ENCODE measurements at regions not wholly inside any gene's neighbourhood (a gene's known extent, or its start where the extent isn't known, plus 50 kb on each side); places are given as distances from the start of the nearest gene placed in this dataset.

GRCh38 chr9:116008278-116008677, 145.3 kb upstream of the PAPPA start:
- no peak for DNase-seq

GRCh38 chr9:116009420-116009819, 144.2 kb upstream of the PAPPA start:
- no peak for DNase-seq

GRCh38 chr9:116015855-116016254, 137.7 kb upstream of the PAPPA start:
- no peak for DNase-seq

- no peak for DNase-seq
Observed at GRCh38 chr9:116020146-116020545, 133.4 kb upstream of the PAPPA start.

GRCh38 chr9:116020801-116021200, 132.8 kb upstream of the PAPPA start:
- DNase-seq, result no peak

- no peak for DNase-seq
Observed at GRCh38 chr9:116027096-116027495, 126.5 kb upstream of the PAPPA start.

GRCh38 chr9:116027511-116027910, 126.1 kb upstream of the PAPPA start:
- no peak for DNase-seq

- no peak for DNase-seq
Observed at GRCh38 chr9:116027951-116028350, 125.6 kb upstream of the PAPPA start.

- no peak for DNase-seq
Observed at GRCh38 chr9:116030517-116030916, 123.1 kb upstream of the PAPPA start.

- no peak for DNase-seq
Observed at GRCh38 chr9:116032683-116033440, 120.7 kb upstream of the PAPPA start.

- no peak for DNase-seq
Observed at GRCh38 chr9:116039312-116039711, 114.3 kb upstream of the PAPPA start.

- no peak for DNase-seq
Observed at GRCh38 chr9:116039893-116040292, 113.7 kb upstream of the PAPPA start.

GRCh38 chr9:116042321-116042720, 111.3 kb upstream of the PAPPA start:
- DNase-seq, result no peak

- no peak for DNase-seq
Observed at GRCh38 chr9:116045083-116045482, 108.5 kb upstream of the PAPPA start.

GRCh38 chr9:116048081-116048480, 105.5 kb upstream of the PAPPA start:
- no peak for DNase-seq

- no peak for DNase-seq
Observed at GRCh38 chr9:116049456-116049855, 104.1 kb upstream of the PAPPA start.

- no peak for DNase-seq
Observed at GRCh38 chr9:116051528-116051927, 102.1 kb upstream of the PAPPA start.

- DNase-seq, result no peak
Observed at GRCh38 chr9:116055536-116055935, 98.1 kb upstream of the PAPPA start.

GRCh38 chr9:116057371-116057770, 96.2 kb upstream of the PAPPA start:
- DNase-seq, result no peak

- no peak for DNase-seq
Observed at GRCh38 chr9:116058421-116058820, 95.2 kb upstream of the PAPPA start.

GRCh38 chr9:116059466-116059865, 94.1 kb upstream of the PAPPA start:
- no peak for DNase-seq

- no peak for DNase-seq
Observed at GRCh38 chr9:116060631-116061030, 93.0 kb upstream of the PAPPA start.

GRCh38 chr9:116061546-116062205, 91.9 kb upstream of the PAPPA start:
- DNase-seq, result no peak

- DNase-seq, result no peak
Observed at GRCh38 chr9:116062206-116062550, 91.4 kb upstream of the PAPPA start.

GRCh38 chr9:116064970-116065369, 88.6 kb upstream of the PAPPA start:
- DNase-seq, result no peak
